GM23338 (cell line): ENCODE measurements at regions not wholly inside any gene's neighbourhood (a gene's known extent, or its start where the extent isn't known, plus 50 kb on each side); places are given as distances from the start of the nearest gene placed in this dataset.
"Not testable (repeated sequence)": the region's sequence is repeated elsewhere in the genome, so short reads cannot be mapped to it uniquely, and the experiment has no call there.

Experiments used
- ATAC-seq: fragments of 200-7000 bp; cut with Tn5 transposase; 3 replicates; pipeline ENCODE4 v1.9.1; 2020
- DNase-seq: peaks from one replicate; pipeline ENCODE4 v3.0.0-alpha.2; 2015; ENCODE audit warnings: low spot score
- H2AFZ ChIP-seq: fragments of 200-600 bp; sonication (generic); 2 replicates; pipeline ENCODE4 v1.8.0; 2016; ENCODE audit warnings: antibody characterized with exemption, mild to moderate bottlenecking, moderate library complexity
- H3F3A ChIP-seq: fragments of 200-600 bp; sonication (generic); replicated peaks from 2 replicates; pipeline ENCODE4 v1.8.0; 2017; ENCODE audit warnings: antibody characterized with exemption, mixed run types, low read depth
- H3K27ac ChIP-seq: fragments of 200-600 bp; sonication (generic); 2 replicates; pipeline ENCODE4 v1.6.1; 2016; ENCODE audit warnings: low read depth
- H3K27me3 ChIP-seq: fragments of 200-600 bp; sonication (generic); 2 replicates; pipeline ENCODE4 v1.8.0; 2016; ENCODE audit warnings: mild to moderate bottlenecking, mixed run types, moderate library complexity; ENCODE audit not compliant: insufficient read depth
- H3K36me3 ChIP-seq: fragments of 200-600 bp; sonication (generic); 2 replicates; pipeline ENCODE4 v1.8.0; 2016; ENCODE audit warnings: mild to moderate bottlenecking; ENCODE audit not compliant: insufficient read depth
- H3K4me1 ChIP-seq: fragments of 200-600 bp; sonication (generic); 2 replicates; pipeline ENCODE4 v1.8.0; 2016; ENCODE audit warnings: mild to moderate bottlenecking, moderate library complexity; ENCODE audit not compliant: insufficient read depth
- H3K4me2 ChIP-seq: fragments of 200-600 bp; sonication (generic); 2 replicates; pipeline ENCODE4 v1.7.1; 2017; ENCODE audit warnings: mixed run types
- H3K4me3 ChIP-seq: fragments of 200-600 bp; sonication (generic); 2 replicates; pipeline ENCODE4 v1.6.1; 2016; ENCODE audit warnings: mixed run types
- H3K79me2 ChIP-seq: fragments of 200-600 bp; sonication (generic); replicated peaks from 2 replicates; pipeline ENCODE4 v1.8.0; 2017; ENCODE audit warnings: mild to moderate bottlenecking; ENCODE audit not compliant: insufficient read depth
- H3K9me2 ChIP-seq: fragments of 200-600 bp; sonication (generic); 2 replicates; pipeline ENCODE4 v1.8.0; 2017; ENCODE audit not compliant: insufficient read depth
- H4K20me1 ChIP-seq: fragments of 200-600 bp; sonication (generic); replicated peaks from 2 replicates; pipeline ENCODE4 v1.8.0; 2017; ENCODE audit warnings: mild to moderate bottlenecking; ENCODE audit not compliant: insufficient read depth
- H3K27ac Mint-ChIP-seq: 2 replicates; pipeline ENCODE4 v1.8.0; 2020; ENCODE audit warnings: inconsistent platforms, mild to moderate bottlenecking, moderate library complexity, mixed read lengths
- H3K27me3 Mint-ChIP-seq: 3 replicates; pipeline ENCODE4 v1.8.0; 2022; ENCODE audit warnings: low read depth, mild to moderate bottlenecking, moderate library complexity, mixed read lengths, inconsistent platforms; ENCODE audit not compliant: insufficient read depth, poor library complexity
- H3K36me3 Mint-ChIP-seq: 3 replicates; pipeline ENCODE4 v1.8.0; 2021; ENCODE audit warnings: low read depth, mild to moderate bottlenecking, inconsistent platforms, moderate library complexity, mixed read lengths
- H3K4me1 Mint-ChIP-seq: 3 replicates; pipeline ENCODE4 v1.8.0; 2020; ENCODE audit warnings: mild to moderate bottlenecking, inconsistent platforms, mixed read lengths
- H3K4me3 Mint-ChIP-seq: 3 replicates; pipeline ENCODE4 v1.8.0; 2021; ENCODE audit warnings: moderate library complexity, mild to moderate bottlenecking, inconsistent platforms, mixed read lengths
- H3K9me3 Mint-ChIP-seq: 3 replicates; pipeline ENCODE4 v1.8.0; 2020; ENCODE audit warnings: moderate library complexity, mild to moderate bottlenecking, inconsistent platforms, mixed read lengths
- CREB1 ChIP-seq: fragments of 250-450 bp; sonication (Bioruptor Pico); IDR thresholded peaks from 2 replicates; pipeline ENCODE4 v1.5.0; 2020; ENCODE audit warnings: low read depth, mild to moderate bottlenecking, moderate library complexity
- CTCF ChIP-seq, 2 experiments: fragments of 200-600 bp in 1 of 2; sonication (generic) in 1 of 2; conservative IDR thresholded peaks; 2 replicates each; pipeline versions ENCODE4 v1.5.1 to v1.6.1; 2016 to 2017; ENCODE audit warnings: antibody characterized with exemption in 2 of 2, low read depth in 2 of 2, mild to moderate bottlenecking in 2 of 2, moderate library complexity in 1 of 2
- EZH2 ChIP-seq: fragments of 200-600 bp; sonication (generic); IDR thresholded peaks from one replicate; pipeline ENCODE4 v1.8.0; 2017; ENCODE audit warnings: antibody characterized with exemption, mild to moderate bottlenecking, low read depth; ENCODE audit not compliant: unreplicated experiment
- JUNB ChIP-seq: IDR thresholded peaks from one replicate; pipeline ENCODE4 v1.6.1; 2016; ENCODE audit warnings: antibody characterized with exemption; ENCODE audit not compliant: unreplicated experiment
- NANOG ChIP-seq: IDR thresholded peaks from 2 replicates; pipeline ENCODE4 v1.6.1; 2016; ENCODE audit warnings: antibody characterized with exemption, borderline replicate concordance
- POLR2AphosphoS5 ChIP-seq: IDR thresholded peaks from 2 replicates; pipeline ENCODE4 v1.6.1; 2016; ENCODE audit warnings: antibody characterized with exemption, low read depth
- STAT1 ChIP-seq: IDR thresholded peaks from one replicate; pipeline ENCODE4 v1.6.1; 2016; ENCODE audit warnings: antibody characterized with exemption; ENCODE audit not compliant: unreplicated experiment
- ZNF462 ChIP-seq: fragments of 250-450 bp; sonication (Bioruptor Pico); IDR thresholded peaks from 2 replicates; pipeline ENCODE4 v1.5.0; 2020; ENCODE audit warnings: mild to moderate bottlenecking, moderate library complexity

- TF ChIP-seq ZNF462 (CRISPR knock-in tag) (no peak), EZH2 (no peak), CREB1 (CRISPR knock-in tag) (no peak)
Observed at GRCh38 chr18:8883409-8883668, 178.0 kb downstream of the MTCL1 start (continued).

- H4K20me1 ChIP-seq, H3K4me3 Mint-ChIP-seq, H3K27me3 ChIP-seq, H3K9me2 ChIP-seq, H3K4me1 ChIP-seq, H3K4me3 ChIP-seq, H3K36me3 ChIP-seq, H3K27ac Mint-ChIP-seq, DNase-seq, H3F3A ChIP-seq, H3K4me2 ChIP-seq, H2AFZ ChIP-seq, H3K27ac ChIP-seq, H3K27me3 Mint-ChIP-seq, H3K79me2 ChIP-seq, ATAC-seq: not testable (repeated sequence)
- Mint-ChIP-seq H3K36me3 (peaks cover 59% of the 10 kb centered on the region), H3K4me1 (peaks cover 13% of the 10 kb centered on the region), H3K9me3 (peaks cover 65% of the 10 kb centered on the region)
Observed at GRCh38 chr18:8887877-8888276, 182.5 kb downstream of the MTCL1 start.

GRCh38 chr18:8889489-8889888, 184.1 kb downstream of the MTCL1 start:
- H4K20me1 ChIP-seq, result no peaks in the 10 kb centered on the region
- DNase-seq (no peak), ATAC-seq (no peak)
- peaks cover 50% of the 10 kb centered on the region for H3K9me3 Mint-ChIP-seq
- H2AFZ ChIP-seq, result no peak overlapping the region; the same call in 1 of the 2 replicates
- H3F3A ChIP-seq, result no peaks in the 10 kb centered on the region
- no peaks in the 10 kb centered on the region for H3K27me3 ChIP-seq
- H3K36me3 ChIP-seq, result no peaks in the 10 kb centered on the region
- H3K4me3 ChIP-seq, result no peak overlapping the region
- H3K4me2 ChIP-seq, result no peak overlapping the region
- peaks cover 5% of the 10 kb centered on the region; the same call in 1 of the 2 replicates for H3K4me1 ChIP-seq
- peaks cover 7% of the 10 kb centered on the region for H3K27me3 Mint-ChIP-seq
- H3K79me2 ChIP-seq, result no peaks in the 10 kb centered on the region
- peaks cover 52% of the 10 kb centered on the region for H3K36me3 Mint-ChIP-seq
- H3K27ac ChIP-seq, result no peak overlapping the region
- no peak overlapping the region for H3K4me3 Mint-ChIP-seq
- H3K27ac Mint-ChIP-seq, result no peak overlapping the region
- peaks cover 13% of the 10 kb centered on the region for H3K4me1 Mint-ChIP-seq
- peaks cover 5% of the 10 kb centered on the region; the same call in 1 of the 2 replicates for H3K9me2 ChIP-seq
- TF ChIP-seq POLR2AphosphoS5, result no peak
- TF ChIP-seq NANOG, result no peak
- no peak for TF ChIP-seq CTCF (conservative IDR thresholded peaks at IDR 0.05; ENCODE audit: low read depth in 2 of 2)
- TF ChIP-seq JUNB, result no peak
- no peak for TF ChIP-seq STAT1
